K562 (cell line): ENCODE measurements at regions not wholly inside any gene's neighbourhood (a gene's known extent, or its start where the extent isn't known, plus 50 kb on each side); places are given as distances from the start of the nearest gene placed in this dataset.

Source experiments
- HNRNPUL1 ChIP-seq: fragments of 200-400 bp; formaldehyde crosslinking; IDR thresholded peaks from 2 replicates; pipeline ENCODE4 v1.6.1; 2017; ENCODE audit warnings: low read length
- TAF1 ChIP-seq: IDR thresholded peaks from 2 replicates; pipeline ENCODE4 v1.6.1; 2011; ENCODE audit warnings: mild to moderate bottlenecking, low read length, moderate library complexity; ENCODE audit not compliant: insufficient read depth, control insufficient read depth, severe bottlenecking; ENCODE audit errors: extremely low read depth
- TCF7L2 ChIP-seq: fragments of 150-350 bp; IDR thresholded peaks from 2 replicates; pipeline ENCODE4 v1.6.1; 2016; ENCODE audit warnings: low read depth, mild to moderate bottlenecking, low read length, moderate library complexity

- TF ChIP-seq TAF1 (no peak), HNRNPUL1 (no peak), TCF7L2 (no peak)
Measured at GRCh38 chr13:50149214-50149613, 134.0 kb downstream of the KCNRG start.
